A549 (cell line): ENCODE measurements at regions not wholly inside any gene's neighbourhood (a gene's known extent, or its start where the extent isn't known, plus 50 kb on each side); places are given as distances from the start of the nearest gene placed in this dataset.

Source experiments
- ATAC-seq, 2 experiments: fragments of 200-7000 bp in 1 of 2; fragments of >200 bp in 1 of 2; cut with Nextera tagmentation in 1 of 2; cut with Tn5 transposase in 1 of 2; 3 replicates each; pipeline versions ENCODE4 v1.8.0 to v1.9.1; 2018 to 2020; ENCODE audit warnings: mild to moderate bottlenecking in 1 of 2, moderate library complexity in 1 of 2
- CTCF ChIA-PET: fragments of 300-600 bp; sonication (Branson Sonifier 250); formaldehyde crosslinking; extraction: SDS; loops from one replicate; lab custom pipeline; 2021; ENCODE audit warnings: antibody characterized with exemption, inconsistent platforms; lab: Yijun Ruan, JAX
- POLR2A ChIA-PET: fragments of 350-600 bp; formaldehyde crosslinking; extraction: SDS; loops from one replicate; lab custom pipeline; 2021; ENCODE audit warnings: antibody characterized with exemption, inconsistent platforms; lab: Yijun Ruan, JAX
- DNase-seq, 2 experiments: peaks; one replicate each; pipeline versions ENCODE4 v3.0.0 to v3.0.0-alpha.2; 2011 to 2016; ENCODE audit warnings: low read depth in 1 of 2, low spot score in 1 of 2
- FAIRE-seq: peaks from 2 replicates; lab custom pipeline; 2011; peaks lifted over from hg19 to GRCh38; lab: Jason Lieb, UNC
- H3K27ac ChIP-seq, 2 experiments: fragments of >200 bp; sonication (Bioruptor Twin); formaldehyde crosslinking; 3 replicates each; pipeline ENCODE4 v1.5.1; 2016 to 2017
- H3K4me1 ChIP-seq: fragments of >200 bp; sonication (Bioruptor Twin); formaldehyde crosslinking; 3 replicates; pipeline ENCODE4 v1.6.1; 2016
- H3K4me2 ChIP-seq: fragments of >200 bp; sonication (Bioruptor Twin); formaldehyde crosslinking; 3 replicates; pipeline ENCODE4 v1.6.1; 2016
- H3K4me3 ChIP-seq: fragments of >200 bp; sonication (Bioruptor Twin); formaldehyde crosslinking; 3 replicates; pipeline ENCODE4 v1.5.1; 2016
- H3K9me3 ChIP-seq: fragments of >200 bp; sonication (Bioruptor Twin); formaldehyde crosslinking; 3 replicates; pipeline ENCODE4 v1.6.1; 2016
- ATOH8 ChIP-seq: fragments of 250-450 bp; sonication (Bioruptor Pico); IDR thresholded peaks from 2 replicates; pipeline ENCODE4 v1.5.0; 2020; ENCODE audit warnings: low read depth, mild to moderate bottlenecking, moderate library complexity
- BHLHE40 ChIP-seq: IDR thresholded peaks from 2 replicates; pipeline ENCODE4 v1.6.1; 2012; ENCODE audit warnings: low read depth, low read length, inconsistent platforms
- CBX8 ChIP-seq: fragments of 200-600 bp; sonication (generic); IDR thresholded peaks from 2 replicates; pipeline ENCODE4 v1.6.1; 2016
- CHD4 ChIP-seq: fragments of 200-600 bp; sonication (generic); IDR thresholded peaks from 2 replicates; pipeline ENCODE4 v1.6.1; 2016; ENCODE audit warnings: antibody characterized with exemption, mild to moderate bottlenecking, borderline replicate concordance
- EP300 ChIP-seq, 2 experiments: fragments of >200 bp; sonication (Bioruptor Twin); formaldehyde crosslinking; IDR thresholded peaks; 2 replicates in 1 of 2; 3 replicates in 1 of 2; pipeline ENCODE4 v1.6.1; 2016 to 2017
- ESRRA ChIP-seq: fragments of 150-350 bp; IDR thresholded peaks from 2 replicates; pipeline ENCODE4 v1.6.1; 2014; ENCODE audit warnings: mild to moderate bottlenecking, low read length, borderline replicate concordance
- FOSL2 ChIP-seq, 2 experiments: fragments of 450-650 bp in 1 of 2; fragments of >200 bp in 1 of 2; sonication (Bioruptor Twin) in 1 of 2; formaldehyde crosslinking; IDR thresholded peaks; 2 replicates each; pipeline versions ENCODE4 v1.5.0 to v1.6.1; 2016 to 2020; ENCODE audit warnings: mild to moderate bottlenecking in 1 of 2, moderate library complexity in 1 of 2
- HDAC2 ChIP-seq: fragments of 200-600 bp; sonication (generic); IDR thresholded peaks from 2 replicates; pipeline ENCODE4 v1.6.1; 2016
- JUN ChIP-seq, 2 experiments: fragments of >200 bp; sonication (Bioruptor Twin); formaldehyde crosslinking; IDR thresholded peaks; 2 replicates in 1 of 2; 3 replicates in 1 of 2; pipeline ENCODE4 v1.6.1; 2016 to 2017
- KDM1A ChIP-seq: fragments of 200-600 bp; sonication (generic); IDR thresholded peaks from 2 replicates; pipeline ENCODE4 v1.6.1; 2016; ENCODE audit warnings: low read depth, mild to moderate bottlenecking
- NPAS2 ChIP-seq: fragments of 250-450 bp; sonication (Bioruptor Pico); IDR thresholded peaks from 2 replicates; pipeline ENCODE4 v1.8.0; 2022; ENCODE audit warnings: mild to moderate bottlenecking, moderate library complexity, borderline replicate concordance
- PBX3 ChIP-seq: IDR thresholded peaks from 2 replicates; pipeline ENCODE4 v1.6.1; 2012
- POLR2A ChIP-seq: IDR thresholded peaks from 2 replicates; pipeline ENCODE4 v1.6.1; 2012; ENCODE audit warnings: mild to moderate bottlenecking, low read length
- RFX5 ChIP-seq: fragments of 450-650 bp; IDR thresholded peaks from 2 replicates; pipeline ENCODE4 v1.7.1; 2014; ENCODE audit warnings: antibody characterized with exemption, mild to moderate bottlenecking, moderate library complexity
- RNF2 ChIP-seq: fragments of 200-600 bp; sonication (generic); IDR thresholded peaks from 2 replicates; pipeline ENCODE4 v1.6.1; 2016; ENCODE audit warnings: low read depth, mild to moderate bottlenecking, antibody characterized with exemption, moderate library complexity, borderline replicate concordance
- SMC3 ChIP-seq: fragments of >200 bp; sonication (Bioruptor Twin); formaldehyde crosslinking; IDR thresholded peaks from 3 replicates; pipeline ENCODE4 v1.6.1; 2018; ENCODE audit warnings: inconsistent platforms
- SREBF2 ChIP-seq: fragments of 450-650 bp; IDR thresholded peaks from 2 replicates; pipeline ENCODE4 v1.6.1; 2014; ENCODE audit warnings: mild to moderate bottlenecking, moderate library complexity
- TP53 ChIP-seq: fragments of 250-450 bp; sonication (Bioruptor Pico); IDR thresholded peaks from 2 replicates; pipeline ENCODE4 v1.5.0; 2021; ENCODE audit warnings: mild to moderate bottlenecking, moderate library complexity
- ZC3H11A ChIP-seq: fragments of 450-650 bp; IDR thresholded peaks from 2 replicates; pipeline ENCODE4 v1.6.1; 2014; ENCODE audit warnings: antibody characterized with exemption, mild to moderate bottlenecking
- ZFP36 ChIP-seq: fragments of 450-650 bp; IDR thresholded peaks from 2 replicates; pipeline ENCODE4 v1.6.1; 2014; ENCODE audit warnings: borderline replicate concordance; ENCODE audit not compliant: partially characterized antibody
- WGBS: methylation state at CpG from one replicate; pipeline ENCODE4 v1.1.6; 2017; ENCODE audit errors: missing lambda C conversion rate; 5-methylcytosine and 5-hydroxymethylcytosine counted together
- TF ChIP-seq, protein P1 (sequence below): IDR thresholded peaks from 2 replicates; pipeline ENCODE4 v1.6.1; 2012
- TF ChIP-seq, protein P2 (sequence below): fragments of >200 bp; sonication (Bioruptor Twin); formaldehyde crosslinking; IDR thresholded peaks from 3 replicates; pipeline ENCODE4 v1.6.1; 2016
- TF ChIP-seq, protein P3 (sequence below): fragments of 250-450 bp; sonication (Bioruptor Pico); IDR thresholded peaks from 2 replicates; pipeline ENCODE4 v1.5.0; 2021; ENCODE audit warnings: mild to moderate bottlenecking, moderate library complexity, borderline replicate concordance
- TF ChIP-seq, protein P4 (sequence below): fragments of >200 bp; sonication (Bioruptor Twin); formaldehyde crosslinking; IDR thresholded peaks from 2 replicates; pipeline ENCODE4 v1.6.1; 2016

DNA sequence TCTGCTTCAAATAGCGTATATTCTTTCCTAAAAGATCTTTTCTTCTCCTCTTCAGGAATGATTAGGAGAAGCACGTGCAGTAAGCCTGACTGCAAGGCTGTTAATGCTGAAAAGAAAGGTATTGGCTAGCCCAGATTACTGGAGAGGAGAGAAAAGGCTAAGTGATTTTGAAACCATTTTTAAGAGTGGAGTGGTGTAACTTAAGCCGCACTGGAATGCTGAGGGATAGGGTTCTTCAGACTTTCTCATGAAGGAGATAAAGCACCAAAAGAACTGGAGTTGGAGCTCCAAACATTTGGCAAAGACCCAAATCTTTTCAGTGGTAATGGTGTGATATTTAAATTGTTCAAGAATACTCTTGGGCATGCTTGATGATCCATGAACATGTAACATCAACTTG, 388.3 kb downstream of the COG6 start:
- no peak for DNase-seq
- 43% methylated on average over 3 of the region's 3 CpGs for WGBS
- Histone ChIP-seq H3K4me1 (no peaks in the 10 kb centered on the region), H3K4me2 (no peak overlapping the region), H3K27ac (no peak overlapping the region), H3K4me3 (no peak overlapping the region), H3K9me3 (no peaks in the 10 kb centered on the region)
- TF ChIP-seq FOSL2 (IDR thresholded peaks at IDR 0.05): no peak
- TF ChIP-seq FOSL2 (CRISPR knock-in tag; IDR thresholded peaks at IDR 0.05): no peak
- TF ChIP-seq SREBF2: no peak
- no peak for TF ChIP-seq RNF2
- TF ChIP-seq NPAS2 (CRISPR knock-in tag): no peak
- TF ChIP-seq CHD4: no peak
- TF ChIP-seq, protein P1, sequence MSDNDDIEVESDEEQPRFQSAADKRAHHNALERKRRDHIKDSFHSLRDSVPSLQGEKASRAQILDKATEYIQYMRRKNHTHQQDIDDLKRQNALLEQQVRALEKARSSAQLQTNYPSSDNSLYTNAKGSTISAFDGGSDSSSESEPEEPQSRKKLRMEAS: no peak
- no peak for TF ChIP-seq POLR2A
- no peak for TF ChIP-seq ZFP36
- no peak for TF ChIP-seq JUN (IDR thresholded peaks at IDR 0.05)
- no peak for ATAC-seq
- CTCF ChIA-PET: no interaction called here
- FAIRE-seq: no peak
- POLR2A ChIA-PET: no interaction called here

DNA sequence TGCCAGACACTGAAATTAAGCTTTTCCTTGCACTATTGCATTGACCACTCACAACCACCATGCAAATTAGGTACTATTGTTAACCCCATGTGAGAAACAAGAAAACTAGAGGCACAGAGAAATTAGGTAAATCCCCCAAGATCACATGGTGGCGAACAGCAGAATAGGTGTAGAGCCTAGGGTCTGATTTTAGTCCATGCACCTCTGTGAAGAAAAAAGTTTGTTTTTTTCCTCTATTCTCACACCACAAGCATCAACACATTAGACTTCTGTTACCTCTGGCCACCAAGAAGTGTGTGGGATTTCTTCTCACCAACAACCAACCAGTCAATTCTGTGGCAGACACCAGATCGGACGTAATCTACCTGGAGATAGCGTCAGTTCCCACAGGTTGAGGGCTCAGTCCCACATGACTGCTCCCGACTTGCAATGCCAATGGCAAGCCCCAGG, 391.9 kb downstream of the COG6 start:
- no peak overlapping the region for H3K4me3 ChIP-seq
- WGBS: 72% methylated on average over 5 of the region's 5 CpGs
- FAIRE-seq: no peak
- H3K4me1 ChIP-seq: no peaks in the 10 kb centered on the region
- no peak overlapping the region for H3K27ac ChIP-seq
- TF ChIP-seq HDAC2 (no peak), RFX5 (no peak), TP53 (CRISPR knock-in tag) (no peak), BHLHE40 (no peak), ATOH8 (no peak), KDM1A (no peak), ESRRA (no peak), PBX3 (no peak), CBX8 (no peak), ZC3H11A (no peak), SMC3 (no peak), EP300 (IDR thresholded peaks at IDR 0.05) (no peak)
- TF ChIP-seq, protein P2, sequence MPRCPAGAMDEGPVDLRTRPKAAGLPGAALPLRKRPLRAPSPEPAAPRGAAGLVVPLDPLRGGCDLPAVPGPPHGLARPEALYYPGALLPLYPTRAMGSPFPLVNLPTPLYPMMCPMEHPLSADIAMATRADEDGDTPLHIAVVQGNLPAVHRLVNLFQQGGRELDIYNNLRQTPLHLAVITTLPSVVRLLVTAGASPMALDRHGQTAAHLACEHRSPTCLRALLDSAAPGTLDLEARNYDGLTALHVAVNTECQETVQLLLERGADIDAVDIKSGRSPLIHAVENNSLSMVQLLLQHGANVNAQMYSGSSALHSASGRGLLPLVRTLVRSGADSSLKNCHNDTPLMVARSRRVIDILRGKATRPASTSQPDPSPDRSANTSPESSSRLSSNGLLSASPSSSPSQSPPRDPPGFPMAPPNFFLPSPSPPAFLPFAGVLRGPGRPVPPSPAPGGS: no peak
- TF ChIP-seq, protein P3, sequence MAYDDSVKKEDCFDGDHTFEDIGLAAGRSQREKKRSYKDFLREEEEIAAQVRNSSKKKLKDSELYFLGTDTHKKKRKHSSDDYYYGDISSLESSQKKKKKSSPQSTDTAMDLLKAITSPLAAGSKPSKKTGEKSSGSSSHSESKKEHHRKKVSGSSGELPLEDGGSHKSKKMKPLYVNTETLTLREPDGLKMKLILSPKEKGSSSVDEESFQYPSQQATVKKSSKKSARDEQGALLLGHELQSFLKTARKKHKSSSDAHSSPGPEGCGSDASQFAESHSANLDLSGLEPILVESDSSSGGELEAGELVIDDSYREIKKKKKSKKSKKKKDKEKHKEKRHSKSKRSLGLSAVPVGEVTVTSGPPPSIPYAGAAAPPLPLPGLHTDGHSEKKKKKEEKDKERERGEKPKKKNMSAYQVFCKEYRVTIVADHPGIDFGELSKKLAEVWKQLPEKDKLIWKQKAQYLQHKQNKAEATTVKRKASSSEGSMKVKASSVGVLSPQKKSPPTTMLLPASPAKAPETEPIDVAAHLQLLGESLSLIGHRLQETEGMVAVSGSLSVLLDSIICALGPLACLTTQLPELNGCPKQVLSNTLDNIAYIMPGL (CRISPR knock-in tag): no peak
- TF ChIP-seq, protein P4, sequence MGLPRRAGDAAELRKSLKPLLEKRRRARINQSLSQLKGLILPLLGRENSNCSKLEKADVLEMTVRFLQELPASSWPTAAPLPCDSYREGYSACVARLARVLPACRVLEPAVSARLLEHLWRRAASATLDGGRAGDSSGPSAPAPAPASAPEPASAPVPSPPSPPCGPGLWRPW: no peak
- TF ChIP-seq, all 56 proteins: peak for 0
- POLR2A ChIA-PET: no interaction called here
- Histone ChIP-seq H3K4me2 (no peak overlapping the region), H3K9me3 (no peaks in the 10 kb centered on the region)
- CTCF ChIA-PET: no interaction called here
- ATAC-seq (no peak), DNase-seq (no peak)
